HepG2 (cell line): ENCODE measurements at regions not wholly inside any gene's neighbourhood (a gene's known extent, or its start where the extent isn't known, plus 50 kb on each side); places are given as distances from the start of the nearest gene placed in this dataset.

Experiments used
- CREBL2 ChIP-seq: sonication (generic); formaldehyde crosslinking; IDR thresholded peaks from 2 replicates; pipeline ENCODE4 v1.8.1; 2023; ENCODE audit warnings: missing genetic modification reagents, mild to moderate bottlenecking, borderline replicate concordance
- FUBP1 ChIP-seq: sonication (generic); formaldehyde crosslinking; IDR thresholded peaks from 2 replicates; pipeline ENCODE4 v1.5.1; 2020; ENCODE audit warnings: missing genetic modification reagents, mild to moderate bottlenecking, borderline replicate concordance
- GATA4 ChIP-seq: sonication (generic); IDR thresholded peaks from 2 replicates; pipeline ENCODE4 v1.6.1; 2016; ENCODE audit warnings: antibody characterized with exemption, low read depth, borderline replicate concordance
- KIAA2018 ChIP-seq: sonication (generic); formaldehyde crosslinking; IDR thresholded peaks from 2 replicates; pipeline ENCODE4 v1.5.0; 2020; ENCODE audit warnings: mild to moderate bottlenecking, missing genetic modification reagents, borderline replicate concordance
- NR2C2 ChIP-seq: sonication (generic); formaldehyde crosslinking; IDR thresholded peaks from 2 replicates; pipeline ENCODE4 v1.4.0; 2020; ENCODE audit warnings: missing genetic modification reagents, mild to moderate bottlenecking, moderate library complexity, borderline replicate concordance
- PTBP1 ChIP-seq: fragments of 200-400 bp; formaldehyde crosslinking; IDR thresholded peaks from 2 replicates; pipeline ENCODE4 v1.6.1; 2018; ENCODE audit warnings: low read length, low read depth; ENCODE audit not compliant: poor library complexity, severe bottlenecking
- THAP11 ChIP-seq: IDR thresholded peaks from 2 replicates; pipeline ENCODE4 v1.6.1; 2016; ENCODE audit warnings: missing biosample characterization, missing genetic modification reagents
- THRA ChIP-seq: sonication (generic); formaldehyde crosslinking; IDR thresholded peaks from 2 replicates; pipeline ENCODE4 v1.4.0; 2020; ENCODE audit warnings: missing genetic modification reagents, borderline replicate concordance
- ZBTB2 ChIP-seq: sonication (generic); formaldehyde crosslinking; IDR thresholded peaks from 2 replicates; pipeline ENCODE4 v1.8.0; 2022; ENCODE audit warnings: low read depth, missing genetic modification reagents
- ZNF34 ChIP-seq: sonication (generic); formaldehyde crosslinking; IDR thresholded peaks from 2 replicates; pipeline ENCODE4 v1.4.0; 2020; ENCODE audit warnings: mild to moderate bottlenecking, missing genetic modification reagents, borderline replicate concordance
- ZNF547 ChIP-seq: sonication (generic); formaldehyde crosslinking; IDR thresholded peaks from 2 replicates; pipeline ENCODE4 v1.5.1; 2020; ENCODE audit warnings: mild to moderate bottlenecking, missing genetic modification reagents
- ZNF605 ChIP-seq: sonication (generic); formaldehyde crosslinking; IDR thresholded peaks from 2 replicates; pipeline ENCODE4 v1.8.0; 2022; ENCODE audit warnings: mild to moderate bottlenecking, missing genetic modification reagents
- ZNF773 ChIP-seq: sonication (generic); formaldehyde crosslinking; IDR thresholded peaks from 2 replicates; pipeline ENCODE4 v1.4.0; 2020; ENCODE audit warnings: missing genetic modification reagents, borderline replicate concordance
- ZNF790 ChIP-seq: sonication (generic); formaldehyde crosslinking; IDR thresholded peaks from 2 replicates; pipeline ENCODE4 v1.8.0; 2022; ENCODE audit warnings: missing genetic modification reagents, mild to moderate bottlenecking, borderline replicate concordance

GRCh38 chr12:16730772-16731171 is 124.8 kb upstream of the LMO3 start (continued):
- TF ChIP-seq THRA (CRISPR knock-in tag) = no peak
- TF ChIP-seq GATA4 = no peak
- no peak for TF ChIP-seq ZNF547 (CRISPR knock-in tag)
- no peak for TF ChIP-seq PTBP1
- TF ChIP-seq ZNF34 = no peak
- no peak for TF ChIP-seq ZNF605 (CRISPR knock-in tag)
- TF ChIP-seq FUBP1 (CRISPR knock-in tag) = no peak
- no peak for TF ChIP-seq KIAA2018 (CRISPR knock-in tag)
- no peak for TF ChIP-seq ZNF790
- no peak for TF ChIP-seq CREBL2 (CRISPR knock-in tag)
- no peak for TF ChIP-seq ZBTB2
- no peak for TF ChIP-seq THAP11 (CRISPR knock-in tag)
- TF ChIP-seq ZNF773 (CRISPR knock-in tag) = no peak
- TF ChIP-seq NR2C2 (CRISPR knock-in tag) = no peak
